IMR-90 (cell line): ENCODE measurements at regions not wholly inside any gene's neighbourhood (a gene's known extent, or its start where the extent isn't known, plus 50 kb on each side); places are given as distances from the start of the nearest gene placed in this dataset.
A peak's percentile ranks its signal among the peaks of the same experiment; 100 is the strongest.

ENCODE experiments used
- ATAC-seq: fragments of 200-7000 bp; cut with Tn5 transposase; 2 replicates; pipeline ENCODE4 v1.9.1; 2020; ENCODE audit warnings: low read depth, mild to moderate bottlenecking, moderate library complexity
- BruUV-seq: library from RNA; stranded (reverse); fragments of 400-500 nt; replicated peaks from 2 replicates; lab custom pipeline; 2021; lab: Mats Ljungman, UMichigan
- CTCF ChIA-PET: fragments of 300-600 bp; formaldehyde crosslinking; extraction: SDS; loops from one replicate; lab custom pipeline; 2021; ENCODE audit warnings: antibody characterized with exemption; lab: Yijun Ruan, JAX
- POLR2A ChIA-PET: fragments of 300-600 bp; sonication (Branson Sonifier 250); formaldehyde crosslinking; loops from one replicate; lab custom pipeline; 2022; ENCODE audit warnings: antibody characterized with exemption; ENCODE audit not compliant: unreplicated experiment; lab: Charles Lee
- DNase-seq: peaks from one replicate; pipeline ENCODE4 v3.0.0; 2013
- H2AFZ ChIP-seq: replicated peaks from 2 replicates; pipeline ENCODE3; 2013; ENCODE audit warnings: low read length, mild to moderate bottlenecking; ENCODE audit not compliant: poor library complexity
- H2AK5ac ChIP-seq: 2 replicates; pipeline ENCODE4 v1.6.1; 2013; ENCODE audit warnings: low read depth, low read length, inconsistent platforms
- H2AK9ac ChIP-seq: replicated peaks from 2 replicates; pipeline ENCODE3; 2013; ENCODE audit warnings: mild to moderate bottlenecking, low read depth, low read length, moderate library complexity; ENCODE audit not compliant: poor library complexity
- H2BK120ac ChIP-seq: 2 replicates; pipeline ENCODE4 v1.6.1; 2013; ENCODE audit warnings: low read depth, low read length, inconsistent platforms
- H2BK15ac ChIP-seq: 3 replicates; pipeline ENCODE4 v1.6.1; 2013; ENCODE audit warnings: low read depth, low read length, inconsistent platforms
- H2BK20ac ChIP-seq: 2 replicates; pipeline ENCODE4 v1.6.1; 2013; ENCODE audit warnings: low read depth, mild to moderate bottlenecking, inconsistent platforms, low read length, moderate library complexity
- H2BK5ac ChIP-seq: 2 replicates; pipeline ENCODE4 v1.6.1; 2013; ENCODE audit warnings: mild to moderate bottlenecking, low read depth, low read length, inconsistent platforms; ENCODE audit not compliant: poor library complexity, severe bottlenecking
- H3K14ac ChIP-seq: replicated peaks from 2 replicates; pipeline ENCODE4 v1.6.1; 2013; ENCODE audit warnings: low read depth, low read length, inconsistent platforms
- H3K18ac ChIP-seq: 2 replicates; pipeline ENCODE4 v1.6.1; 2013; ENCODE audit warnings: low read depth, low read length, control low read depth
- H3K23ac ChIP-seq: 2 replicates; pipeline ENCODE4 v1.6.1; 2013; ENCODE audit warnings: low read depth, low read length, inconsistent platforms
- H3K27ac ChIP-seq: 2 replicates; pipeline ENCODE4 v1.5.1; 2013; ENCODE audit warnings: mild to moderate bottlenecking, control low read depth, low read length; ENCODE audit not compliant: insufficient read depth
- H3K27me3 ChIP-seq: 2 replicates; pipeline ENCODE4 v1.6.1; 2013; ENCODE audit warnings: low read length; ENCODE audit not compliant: control insufficient read depth, insufficient read depth
- H3K36me3 ChIP-seq: 2 replicates; pipeline ENCODE4 v1.6.1; 2013; ENCODE audit warnings: low read length, mixed read lengths; ENCODE audit not compliant: control insufficient read depth, insufficient read depth
- H3K4ac ChIP-seq: 2 replicates; pipeline ENCODE4 v1.6.1; 2013; ENCODE audit warnings: low read depth, low read length, inconsistent platforms
- H3K4me1 ChIP-seq: 2 replicates; pipeline ENCODE4 v1.6.1; 2013; ENCODE audit warnings: low read length, mixed read lengths; ENCODE audit not compliant: control insufficient read depth, insufficient read depth
- H3K4me2 ChIP-seq: 2 replicates; pipeline ENCODE4 v1.6.1; 2013; ENCODE audit warnings: low read depth, mild to moderate bottlenecking, control low read depth, low read length, moderate library complexity
- H3K4me3 ChIP-seq: 2 replicates; pipeline ENCODE4 v1.5.1; 2013; ENCODE audit warnings: low read depth, mild to moderate bottlenecking, control low read depth, low read length, moderate library complexity; ENCODE audit not compliant: insufficient read depth
- H3K56ac ChIP-seq: 2 replicates; pipeline ENCODE4 v1.6.1; 2013; ENCODE audit warnings: low read length, inconsistent platforms; ENCODE audit not compliant: insufficient read depth; ENCODE audit errors: extremely low read depth
- H3K79me1 ChIP-seq, 2 experiments: 2 replicates each; pipeline ENCODE4 v1.6.1; 2013; ENCODE audit warnings: low read length in 2 of 2, inconsistent platforms in 1 of 2, low read depth in 1 of 2
- H3K9ac ChIP-seq: 2 replicates; pipeline ENCODE4 v1.6.1; 2013; ENCODE audit warnings: low read depth, low read length, control low read depth
- H3K9me1 ChIP-seq: 2 replicates; pipeline ENCODE4 v1.6.1; 2013; ENCODE audit warnings: low read length, inconsistent platforms; ENCODE audit not compliant: insufficient read depth
- H3K9me3 ChIP-seq: 2 replicates; pipeline ENCODE4 v1.6.1; 2013; ENCODE audit warnings: low read length; ENCODE audit not compliant: control insufficient read depth, insufficient read depth
- H4K20me1 ChIP-seq: 2 replicates; pipeline ENCODE4 v1.6.1; 2013; ENCODE audit warnings: low read length, inconsistent platforms; ENCODE audit not compliant: insufficient read depth
- H4K5ac ChIP-seq: 2 replicates; pipeline ENCODE4 v1.6.1; 2013; ENCODE audit warnings: mild to moderate bottlenecking, low read depth, low read length, control low read depth
- H4K8ac ChIP-seq, 2 experiments: 2 replicates each; pipeline ENCODE4 v1.6.1; 2013; ENCODE audit warnings: low read depth in 2 of 2, low read length in 2 of 2, control low read depth in 1 of 2, inconsistent platforms in 1 of 2
- H4K91ac ChIP-seq: 2 replicates; pipeline ENCODE4 v1.6.1; 2013; ENCODE audit warnings: low read depth, low read length, inconsistent platforms; ENCODE audit not compliant: insufficient read depth
- BHLHE40 ChIP-seq: fragments of 150-350 bp; IDR thresholded peaks from 2 replicates; pipeline ENCODE4 v1.6.1; 2016; ENCODE audit warnings: mild to moderate bottlenecking, low read depth, low read length
- CEBPB ChIP-seq: IDR thresholded peaks from 2 replicates; pipeline ENCODE4 v1.6.1; 2012; ENCODE audit warnings: low read depth, low read length, improper control_type of control experiment
- ELK1 ChIP-seq: fragments of 150-350 bp; IDR thresholded peaks from 2 replicates; pipeline ENCODE4 v1.6.1; 2016; ENCODE audit warnings: low read depth, mild to moderate bottlenecking, low read length, moderate library complexity, borderline replicate concordance
- MXI1 ChIP-seq: IDR thresholded peaks from 2 replicates; pipeline ENCODE4 v1.6.1; 2012; ENCODE audit warnings: low read depth, mild to moderate bottlenecking, low read length, moderate library complexity, borderline replicate concordance
- SMC3 ChIP-seq: fragments of 150-350 bp; IDR thresholded peaks from 2 replicates; pipeline ENCODE4 v1.6.1; 2016; ENCODE audit warnings: low read depth, mild to moderate bottlenecking, antibody characterized with exemption, low read length, moderate library complexity
- WGBS, 2 experiments: methylation state at CpG; one replicate each; pipeline versions ENCODE4 v1.1.5 to v1.1.7; 2013; ENCODE audit warnings: missing lambda C conversion rate in 2 of 2; ENCODE audit not compliant: insufficient read length in 1 of 2; ENCODE audit errors: extremely low coverage in 2 of 2; 5-methylcytosine and 5-hydroxymethylcytosine counted together
- dilution Hi-C: fragments of 300-500 bp; cut with HindIII; formaldehyde crosslinking; loops from one replicate; pipeline ENCODE4 v1.14.3; 2018; ENCODE audit warnings: low sequenced_read_pairs; ENCODE audit not compliant: unreplicated experiment
- in situ Hi-C: fragments of 300-500 bp; cut with MboI; formaldehyde crosslinking; loops from 3 replicates; pipeline ENCODE4 v1.14.3; 2019; ENCODE audit warnings: low sequenced_read_pairs, inconsistent platforms, mixed read lengths
- intact Hi-C: fragments of 100-400 bp; cut with micrococcal nuclease; formaldehyde crosslinking; loops from 2 replicates; pipeline ENCODE4 v1.10.0; 2022

- Histone ChIP-seq H3K9me1 (no peaks in the 10 kb centered on the region), H3K4me1 (no peaks in the 10 kb centered on the region), H2AFZ (peak overlapping the region; percentile 37), H4K5ac (no peak overlapping the region), H3K4me3 (no peak overlapping the region), H3K36me3 (no peaks in the 10 kb centered on the region), H3K23ac (no peak overlapping the region), H3K4ac (no peak overlapping the region), H4K91ac (no peak overlapping the region), H4K8ac (no peak overlapping the region), H3K18ac (no peak overlapping the region), H3K4me2 (no peak overlapping the region), H2AK9ac (no peak overlapping the region), H2BK20ac (no peak overlapping the region), H2BK5ac (no peak overlapping the region), H3K79me1 (no peaks in the 10 kb centered on the region), H2BK15ac (no peak overlapping the region), H2BK120ac (no peak overlapping the region), H3K56ac (no peak overlapping the region), H3K27me3 (no peaks in the 10 kb centered on the region), H3K14ac (no peak overlapping the region), H3K9me3 (no peaks in the 10 kb centered on the region), H3K27ac (no peak overlapping the region), H3K9ac (no peak overlapping the region), H2AK5ac (no peak overlapping the region), H4K20me1 (no peaks in the 10 kb centered on the region)
- DNase-seq, result no peak
- intact Hi-C loops (no loop called here), dilution Hi-C loops (no loop called here), in situ Hi-C loops (no loop called here)
- TF ChIP-seq SMC3, result no peak
- no peak for TF ChIP-seq BHLHE40
- no peak for TF ChIP-seq CEBPB
- no peak for TF ChIP-seq ELK1
- TF ChIP-seq MXI1, result no peak
- ChIA-PET POLR2A (no interaction called here), CTCF (no interaction called here)
- no TSS peak for BruUV-seq
- 80% methylated on average over 1 of the region's 1 CpG; no CpG with 5 or more reads in 1 of the 2 experiments for WGBS, 2 experiments
- ATAC-seq, result no peak
Measured at GRCh38 chr6:147075381-147075780, 128.8 kb upstream of the STXBP5 start.
